ENCODE measurements at regions not wholly inside any gene's neighbourhood (a gene's known extent, or its start where the extent isn't known, plus 50 kb on each side); places are given as distances from the start of the nearest gene placed in this dataset.

- TF ChIP-seq EZH2 (IDR thresholded peaks at IDR 0.05; ENCODE audit: borderline replicate concordance, low read length) (no peak), CTCF (conservative IDR thresholded peaks at IDR 0.05 in 1 of 2, IDR thresholded peaks at IDR 0.05 in 1 of 2; ENCODE audit: extremely low read depth in 1 of 2, insufficient read depth in 1 of 2, low read depth in 1 of 2, low read length in 2 of 2) (no peak)
Measured at GRCh38 chr6:104532462-104532861, 327.3 kb downstream of the HACE1 start.
